Stimulated activated effector memory CD8-positive, alpha-beta T cell treated with anti-CD3 and anti-CD28 coated beads, Interleukin-12 subunit alpha, Interleukin-12 subunit beta, amount 100 ng/mL, for 72 hours (primary cell): ENCODE measurements at regions not wholly inside any gene's neighbourhood (a gene's known extent, or its start where the extent isn't known, plus 50 kb on each side); places are given as distances from the start of the nearest gene placed in this dataset.
A peak's percentile ranks its signal among the peaks of the same experiment; 100 is the strongest.

Experiments
- ATAC-seq: fragments of 150-1000 bp; cut with Tn5 transposase; 2 replicates; pipeline ENCODE4 v1.10.0; 2021
- DNase-seq, 2 donors: peaks; one replicate each; pipeline ENCODE4 v3.0.0; 2021 to 2022; ENCODE audit warnings: low spot score in 2 of 2
- H3K27ac Mint-ChIP-seq: one replicate; pipeline ENCODE4 v1.8.0; 2022; ENCODE audit warnings: mild to moderate bottlenecking, mixed read lengths
- H3K36me3 Mint-ChIP-seq: one replicate; pipeline ENCODE4 v1.8.0; 2022; ENCODE audit warnings: mild to moderate bottlenecking, mixed read lengths
- H3K4me1 Mint-ChIP-seq: one replicate; pipeline ENCODE4 v1.8.0; 2022; ENCODE audit warnings: mixed read lengths
- H3K4me3 Mint-ChIP-seq: one replicate; pipeline ENCODE4 v1.8.0; 2022; ENCODE audit warnings: mild to moderate bottlenecking, mixed read lengths
- H3K9me3 Mint-ChIP-seq: one replicate; pipeline ENCODE4 v1.8.0; 2022; ENCODE audit warnings: mixed read lengths

GRCh38 chr1:169009666-169010065, 96.8 kb upstream of the ATP1B1 start:
- no peaks in the 10 kb centered on the region for H3K9me3 Mint-ChIP-seq
- no peak overlapping the region for H3K4me3 Mint-ChIP-seq
- H3K4me1 Mint-ChIP-seq = peaks cover 15% of the 10 kb centered on the region
- DNase-seq (no peak), ATAC-seq (peak; percentile 74)
- no peak overlapping the region for H3K27ac Mint-ChIP-seq
- no peaks in the 10 kb centered on the region for H3K36me3 Mint-ChIP-seq

DNA sequence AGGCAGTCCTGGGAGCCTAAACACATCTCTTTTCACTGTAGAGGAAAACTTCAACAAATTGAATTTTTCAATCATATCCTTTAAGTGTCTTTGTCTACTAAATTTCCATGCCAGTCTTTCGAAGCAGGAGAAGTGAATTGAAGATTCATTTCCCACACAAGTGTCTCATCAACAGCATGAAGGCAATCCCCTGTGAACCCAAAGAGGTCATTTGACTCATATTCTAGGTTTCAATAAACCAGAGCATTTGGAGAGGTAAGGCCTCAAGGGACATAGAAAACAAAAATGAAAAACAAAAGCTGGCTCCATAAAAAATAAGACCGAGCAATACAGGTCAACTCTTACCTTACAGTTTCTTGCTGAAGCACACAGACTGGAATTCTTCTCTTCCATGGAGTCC, 94.1 kb upstream of the ATP1B1 start:
- DNase-seq = no peak
- no peaks in the 10 kb centered on the region for H3K9me3 Mint-ChIP-seq
- H3K4me1 Mint-ChIP-seq = peaks cover 15% of the 10 kb centered on the region
- H3K27ac Mint-ChIP-seq = peak overlapping the region; percentile 6
- H3K4me3 Mint-ChIP-seq = peak overlapping the region; percentile 32
- peak; percentile 94 for ATAC-seq
- no peaks in the 10 kb centered on the region for H3K36me3 Mint-ChIP-seq

DNA sequence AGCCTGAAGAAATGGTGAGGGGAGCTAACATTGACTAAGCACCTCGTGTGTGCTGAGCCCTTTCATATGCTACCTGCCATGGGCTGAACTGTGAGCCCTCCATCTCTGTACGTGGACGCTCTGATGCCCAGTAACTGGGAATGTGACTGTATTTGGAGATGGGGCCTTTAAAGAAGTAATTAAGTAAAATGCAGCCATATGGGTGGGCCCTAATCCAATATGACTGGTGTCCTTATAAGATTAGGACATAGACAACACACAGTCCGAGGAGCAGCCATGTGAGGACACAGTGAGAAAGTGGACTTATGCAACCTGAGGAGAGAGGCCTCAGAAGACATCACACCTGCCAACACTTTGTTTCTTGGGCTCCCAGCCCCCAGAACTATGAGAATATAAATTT, 92.7 kb upstream of the ATP1B1 start:
- Mint-ChIP-seq H3K4me3 (no peak overlapping the region), H3K27ac (no peak overlapping the region), H3K4me1 (peaks cover 15% of the 10 kb centered on the region), H3K36me3 (no peaks in the 10 kb centered on the region), H3K9me3 (no peaks in the 10 kb centered on the region)
- no peak for ATAC-seq
- DNase-seq = no peak

GRCh38 chr1:169015464-169015863, 91.0 kb upstream of the ATP1B1 start:
- DNase-seq (no peak), ATAC-seq (no peak)
- Mint-ChIP-seq H3K9me3 (no peaks in the 10 kb centered on the region), H3K27ac (no peak overlapping the region), H3K4me3 (no peak overlapping the region), H3K36me3 (no peaks in the 10 kb centered on the region), H3K4me1 (peaks cover 21% of the 10 kb centered on the region)

- no peak overlapping the region for H3K4me3 Mint-ChIP-seq
- H3K4me1 Mint-ChIP-seq = peaks cover 6% of the 10 kb centered on the region
- H3K36me3 Mint-ChIP-seq = no peaks in the 10 kb centered on the region
- ATAC-seq = no peak
- no peak for DNase-seq
- H3K27ac Mint-ChIP-seq = no peak overlapping the region
- no peaks in the 10 kb centered on the region for H3K9me3 Mint-ChIP-seq
These were observed 87.7 kb upstream of the ATP1B1 start for GRCh38 chr1:169018751-169019150.

- no peak overlapping the region for H3K4me3 Mint-ChIP-seq
- ATAC-seq = no peak
- no peak overlapping the region for H3K27ac Mint-ChIP-seq
- no peaks in the 10 kb centered on the region for H3K36me3 Mint-ChIP-seq
- no peak for DNase-seq
- peaks cover 4% of the 10 kb centered on the region for H3K9me3 Mint-ChIP-seq
- H3K4me1 Mint-ChIP-seq = peaks cover 13% of the 10 kb centered on the region
These were observed 87.0 kb upstream of the ATP1B1 start for GRCh38 chr1:169019419-169020058.

- H3K4me3 Mint-ChIP-seq = no peak overlapping the region
- H3K27ac Mint-ChIP-seq = no peak overlapping the region
- H3K36me3 Mint-ChIP-seq = no peaks in the 10 kb centered on the region
- ATAC-seq = no peak
- no peak for DNase-seq
- H3K4me1 Mint-ChIP-seq = peaks cover 13% of the 10 kb centered on the region
- peaks cover 4% of the 10 kb centered on the region for H3K9me3 Mint-ChIP-seq
These were observed 85.8 kb upstream of the ATP1B1 start for GRCh38 chr1:169020684-169021083.

GRCh38 chr1:169022648-169023047, 83.8 kb upstream of the ATP1B1 start:
- DNase-seq (no peak), ATAC-seq (no peak)
- Mint-ChIP-seq H3K27ac (no peak overlapping the region), H3K4me3 (no peak overlapping the region), H3K9me3 (peaks cover 4% of the 10 kb centered on the region), H3K36me3 (no peaks in the 10 kb centered on the region), H3K4me1 (peaks cover 13% of the 10 kb centered on the region)

- H3K4me1 Mint-ChIP-seq = peaks cover 13% of the 10 kb centered on the region
- H3K36me3 Mint-ChIP-seq = no peaks in the 10 kb centered on the region
- H3K4me3 Mint-ChIP-seq = no peak overlapping the region
These were observed 82.2 kb upstream of the ATP1B1 start for GRCh38 chr1:169024255-169024654.

GRCh38 chr1:169024800-169025271, 81.7 kb upstream of the ATP1B1 start:
- Mint-ChIP-seq H3K9me3 (peaks cover 4% of the 10 kb centered on the region), H3K4me1 (peaks cover 9% of the 10 kb centered on the region), H3K27ac (no peak overlapping the region), H3K4me3 (no peak overlapping the region), H3K36me3 (no peaks in the 10 kb centered on the region)
- DNase-seq (no peak), ATAC-seq (no peak)

More at GRCh38 chr1:169024255-169024654, 82.2 kb upstream of the ATP1B1 start:
- Mint-ChIP-seq H3K9me3 (peaks cover 4% of the 10 kb centered on the region), H3K27ac (peak overlapping the region; percentile 72)
- ATAC-seq (no peak), DNase-seq (no peak)

DNA sequence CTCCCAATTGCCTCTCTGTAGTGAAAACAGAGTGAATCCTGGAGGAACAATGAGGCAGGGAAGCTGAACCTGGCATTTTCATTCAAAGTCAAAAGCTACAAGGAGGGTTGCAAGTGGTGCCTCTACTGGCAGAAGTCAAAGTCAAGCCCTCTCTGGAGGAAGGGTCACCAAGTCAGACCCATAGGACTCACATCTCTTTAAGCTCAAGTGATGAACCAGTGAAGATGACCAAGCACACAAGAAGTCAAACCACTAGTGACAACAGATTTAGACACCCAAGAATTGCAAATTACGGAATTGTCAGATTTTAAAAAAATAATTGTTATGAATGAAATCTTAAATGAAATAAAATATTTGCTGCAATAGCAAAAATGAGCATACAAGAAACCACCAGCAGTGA, 81.1 kb upstream of the ATP1B1 start:
- ATAC-seq (no peak), DNase-seq (no peak)
- no peak overlapping the region for H3K27ac Mint-ChIP-seq
- no peaks in the 10 kb centered on the region for H3K36me3 Mint-ChIP-seq
- no peak overlapping the region for H3K4me3 Mint-ChIP-seq
- peaks cover 4% of the 10 kb centered on the region for H3K9me3 Mint-ChIP-seq
- H3K4me1 Mint-ChIP-seq = peaks cover 6% of the 10 kb centered on the region

DNA sequence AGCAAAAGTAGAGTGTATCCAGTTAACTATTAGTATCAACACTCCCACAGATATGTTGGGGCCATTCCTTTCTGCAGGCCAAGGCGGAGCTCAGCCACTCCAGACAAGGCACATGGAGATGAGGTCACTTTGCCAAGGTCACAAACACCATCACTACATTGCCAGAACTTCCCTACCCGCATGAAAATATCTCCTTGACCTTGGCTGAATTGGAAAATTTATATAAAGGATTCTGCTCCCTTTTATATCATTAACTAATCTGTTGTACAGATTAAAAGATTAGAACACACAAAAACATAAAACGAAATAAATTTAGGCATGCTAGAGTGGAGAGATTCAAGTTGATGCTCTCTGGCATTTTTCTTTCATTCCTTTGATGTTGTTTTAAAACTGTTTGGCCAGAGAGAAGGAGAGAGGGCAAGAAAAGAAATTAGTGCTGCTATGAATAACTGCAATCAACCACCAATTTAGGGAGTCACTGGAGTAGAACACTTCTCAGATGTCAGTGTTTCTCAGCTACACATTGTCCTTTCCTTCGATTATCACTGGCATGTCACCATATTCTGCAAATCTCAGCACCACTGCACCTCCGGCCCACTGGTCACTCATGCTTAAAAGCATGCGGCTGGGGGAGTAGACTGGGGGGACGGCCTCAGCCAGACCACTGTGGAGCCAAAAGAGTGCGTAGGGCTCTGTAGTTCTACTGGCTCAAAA, 78.7 kb upstream of the ATP1B1 start:
- peaks cover 4% of the 10 kb centered on the region for H3K9me3 Mint-ChIP-seq
- H3K4me3 Mint-ChIP-seq = no peak overlapping the region
- no peaks in the 10 kb centered on the region for H3K36me3 Mint-ChIP-seq
- no peak for ATAC-seq
- no peak for DNase-seq
- H3K4me1 Mint-ChIP-seq = peaks cover 6% of the 10 kb centered on the region
- H3K27ac Mint-ChIP-seq = peak overlapping the region; percentile 46

DNA sequence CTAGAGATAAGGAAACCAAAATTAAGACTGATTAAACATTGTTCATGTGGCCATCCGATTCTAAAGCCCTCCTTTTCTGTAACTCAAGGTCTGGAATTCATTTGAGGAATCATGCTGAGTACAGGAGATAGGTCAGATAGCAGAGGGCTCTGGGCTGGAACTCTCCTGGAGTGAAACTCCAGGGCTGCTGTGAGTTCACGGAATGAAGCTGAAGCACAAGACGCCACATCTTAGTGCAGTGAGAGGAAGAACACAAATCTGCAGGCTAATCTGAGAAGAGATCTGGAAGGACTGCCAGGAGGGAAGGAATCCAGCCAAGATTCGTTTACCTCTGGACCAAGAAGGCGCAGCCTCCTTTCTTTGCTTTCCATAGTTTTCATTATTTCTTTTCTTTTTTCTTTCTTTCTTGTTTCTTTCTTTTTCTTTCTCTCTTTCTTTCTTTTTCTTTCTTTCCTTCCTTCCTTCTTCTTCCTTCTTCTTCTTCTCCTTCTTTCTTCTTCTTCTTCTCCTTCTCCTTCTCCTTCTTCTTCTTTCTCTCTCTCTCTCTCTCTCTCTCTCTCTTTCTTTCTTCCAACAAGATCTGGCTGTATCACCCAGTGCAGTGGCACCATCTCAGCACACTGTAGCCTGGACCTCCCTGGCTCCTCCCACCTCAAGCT, 74.8 kb upstream of the ATP1B1 start:
- H3K4me1 Mint-ChIP-seq = no peaks in the 10 kb centered on the region
- peaks cover under 1% of the 10 kb centered on the region for H3K9me3 Mint-ChIP-seq
- no peak overlapping the region for H3K27ac Mint-ChIP-seq
- H3K4me3 Mint-ChIP-seq = no peak overlapping the region
- DNase-seq (no peak), ATAC-seq (no peak)
- no peaks in the 10 kb centered on the region for H3K36me3 Mint-ChIP-seq

- H3K4me1 Mint-ChIP-seq = peaks cover 34% of the 10 kb centered on the region
- no peak overlapping the region for H3K4me3 Mint-ChIP-seq
- H3K9me3 Mint-ChIP-seq = peaks cover 10% of the 10 kb centered on the region
- no peak for DNase-seq
- no peaks in the 10 kb centered on the region for H3K36me3 Mint-ChIP-seq
- no peak for ATAC-seq
- no peak overlapping the region for H3K27ac Mint-ChIP-seq
These were observed 65.1 kb upstream of the ATP1B1 start for GRCh38 chr1:169041366-169041765.

- H3K27ac Mint-ChIP-seq = no peak overlapping the region
- H3K36me3 Mint-ChIP-seq = no peaks in the 10 kb centered on the region
- no peak for DNase-seq
- H3K4me1 Mint-ChIP-seq = peaks cover 44% of the 10 kb centered on the region
- H3K9me3 Mint-ChIP-seq = peaks cover 4% of the 10 kb centered on the region
- no peak overlapping the region for H3K4me3 Mint-ChIP-seq
- ATAC-seq = no peak
These were observed 64.1 kb upstream of the ATP1B1 start for GRCh38 chr1:169042377-169042776.

GRCh38 chr1:169043823-169044222, 62.7 kb upstream of the ATP1B1 start:
- Mint-ChIP-seq H3K9me3 (no peaks in the 10 kb centered on the region), H3K4me1 (peaks cover 59% of the 10 kb centered on the region), H3K4me3 (peak overlapping the region; percentile 53), H3K36me3 (no peaks in the 10 kb centered on the region), H3K27ac (peak overlapping the region; percentile 30)
- ATAC-seq (peak; percentile 14), DNase-seq (no peak)
